ENCODE measurements at regions not wholly inside any gene's neighbourhood (a gene's known extent, or its start where the extent isn't known, plus 50 kb on each side); places are given as distances from the start of the nearest gene placed in this dataset.
"Not testable (repeated sequence)": the region's sequence is repeated elsewhere in the genome, so short reads cannot be mapped to it uniquely, and the experiment has no call there.

DNA sequence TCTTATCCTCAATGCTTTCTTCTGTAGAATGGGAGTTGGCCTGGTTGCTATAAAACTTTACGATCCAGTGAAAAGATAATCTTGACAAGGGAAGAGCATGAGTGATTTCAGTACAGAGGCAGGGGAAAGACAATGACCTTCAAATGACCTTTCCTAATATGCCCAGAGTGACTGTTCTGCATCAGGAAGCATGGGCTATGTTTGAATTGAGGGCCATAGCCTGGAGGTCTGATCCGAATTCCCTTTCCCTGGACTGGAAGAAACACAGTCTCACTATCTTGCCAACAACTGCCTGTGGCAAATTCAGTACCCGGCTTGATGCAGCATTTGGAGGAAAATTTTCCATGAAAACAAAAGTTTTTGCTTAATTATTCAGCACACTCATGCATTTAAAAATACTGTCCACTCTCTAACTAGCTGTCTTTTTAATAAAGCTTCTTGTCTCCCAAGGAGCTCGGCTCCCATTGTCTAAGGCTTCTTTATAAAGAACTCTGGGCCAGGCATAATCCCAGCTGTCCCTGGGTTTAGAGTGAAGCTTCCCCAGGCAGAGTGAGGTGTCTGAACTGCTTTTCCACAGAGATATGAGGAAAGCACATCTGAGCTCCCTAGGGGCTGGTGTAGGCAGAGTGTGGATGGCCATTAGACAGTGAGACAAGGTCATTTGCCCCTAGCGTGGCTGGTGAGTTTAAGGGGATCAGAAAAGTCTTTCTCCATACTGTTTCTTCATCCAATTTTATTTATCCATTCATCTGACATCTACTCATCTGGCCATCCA, 132.7 kb upstream of the CADM1 start:
- Histone ChIP-seq H3K4me1 (no peaks in the 10 kb centered on the region), H3K27me3 (replicated peaks; ENCODE audit: control insufficient read depth, insufficient read depth, low read length) (peaks cover 2% of the 10 kb centered on the region), H3K4me3 (ENCODE audit: low read depth, low read length) (no peak overlapping the region), H3K36me3 (ENCODE audit: control insufficient read depth, insufficient read depth, low read length) (no peaks in the 10 kb centered on the region), H3K9me3 (no peaks in the 10 kb centered on the region)
- DNase-seq: no peak
- no TSS peak for BruUV-seq (replicated peaks)
- H3K27ac Mint-ChIP-seq (ENCODE audit: unreplicated experiment): no peak overlapping the region
- no peak overlapping the region for H3K4me3 Mint-ChIP-seq (ENCODE audit: unreplicated experiment)
- no peaks in the 10 kb centered on the region for H3K36me3 Mint-ChIP-seq (ENCODE audit: insufficient read depth, unreplicated experiment)
- peaks cover 25% of the 10 kb centered on the region for H3K27me3 Mint-ChIP-seq (ENCODE audit: insufficient read depth, unreplicated experiment)
- peaks cover 7% of the 10 kb centered on the region for H3K4me1 Mint-ChIP-seq (ENCODE audit: low read depth, unreplicated experiment)
- ChIA-PET CTCF (interaction anchor here (0.8 kb wide), 1 partner anchor 55 kb away, joined by 3 read pairs; no protein-coding TSS in a partner anchor), POLR2A (no interaction called here)
- peaks cover 16% of the 10 kb centered on the region for H3K9me3 Mint-ChIP-seq (ENCODE audit: unreplicated experiment)
- intact Hi-C loops (cut with micrococcal nuclease; ENCODE audit: unreplicated experiment): no loop called here
- TF ChIP-seq, protein P1, sequence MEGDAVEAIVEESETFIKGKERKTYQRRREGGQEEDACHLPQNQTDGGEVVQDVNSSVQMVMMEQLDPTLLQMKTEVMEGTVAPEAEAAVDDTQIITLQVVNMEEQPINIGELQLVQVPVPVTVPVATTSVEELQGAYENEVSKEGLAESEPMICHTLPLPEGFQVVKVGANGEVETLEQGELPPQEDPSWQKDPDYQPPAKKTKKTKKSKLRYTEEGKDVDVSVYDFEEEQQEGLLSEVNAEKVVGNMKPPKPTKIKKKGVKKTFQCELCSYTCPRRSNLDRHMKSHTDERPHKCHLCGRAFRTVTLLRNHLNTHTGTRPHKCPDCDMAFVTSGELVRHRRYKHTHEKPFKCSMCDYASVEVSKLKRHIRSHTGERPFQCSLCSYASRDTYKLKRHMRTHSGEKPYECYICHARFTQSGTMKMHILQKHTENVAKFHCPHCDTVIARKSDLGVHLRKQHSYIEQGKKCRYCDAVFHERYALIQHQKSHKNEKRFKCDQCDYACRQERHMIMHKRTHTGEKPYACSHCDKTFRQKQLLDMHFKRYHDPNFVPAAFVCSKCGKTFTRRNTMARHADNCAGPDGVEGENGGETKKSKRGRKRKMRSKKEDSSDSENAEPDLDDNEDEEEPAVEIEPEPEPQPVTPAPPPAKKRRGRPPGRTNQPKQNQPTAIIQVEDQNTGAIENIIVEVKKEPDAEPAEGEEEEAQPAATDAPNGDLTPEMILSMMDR (IDR thresholded peaks at IDR 0.05; ENCODE audit: insufficient read depth in 1 of 2, low read depth in 1 of 2, low read length in 1 of 2, severe bottlenecking in 1 of 2, unreplicated experiment in 1 of 2): no peak

- H3K4me3 ChIP-seq (ENCODE audit: low read depth, low read length); H3K36me3 Mint-ChIP-seq (ENCODE audit: insufficient read depth, unreplicated experiment); H3K27me3 Mint-ChIP-seq (ENCODE audit: insufficient read depth, unreplicated experiment); CTCF ChIA-PET; POLR2A ChIA-PET; H3K36me3 ChIP-seq (ENCODE audit: control insufficient read depth, insufficient read depth, low read length); H3K9me3 Mint-ChIP-seq (ENCODE audit: unreplicated experiment); H3K4me1 Mint-ChIP-seq (ENCODE audit: low read depth, unreplicated experiment); H3K4me1 ChIP-seq; BruUV-seq (replicated peaks); DNase-seq; H3K4me3 Mint-ChIP-seq (ENCODE audit: unreplicated experiment); H3K27ac Mint-ChIP-seq (ENCODE audit: unreplicated experiment); H3K27me3 ChIP-seq (replicated peaks; ENCODE audit: control insufficient read depth, insufficient read depth, low read length); intact Hi-C loops (cut with micrococcal nuclease; ENCODE audit: unreplicated experiment); H3K9me3 ChIP-seq: not testable (repeated sequence)
These were observed 129.8 kb upstream of the CADM1 start for GRCh38 chr11:115633977-115634376.

DNA sequence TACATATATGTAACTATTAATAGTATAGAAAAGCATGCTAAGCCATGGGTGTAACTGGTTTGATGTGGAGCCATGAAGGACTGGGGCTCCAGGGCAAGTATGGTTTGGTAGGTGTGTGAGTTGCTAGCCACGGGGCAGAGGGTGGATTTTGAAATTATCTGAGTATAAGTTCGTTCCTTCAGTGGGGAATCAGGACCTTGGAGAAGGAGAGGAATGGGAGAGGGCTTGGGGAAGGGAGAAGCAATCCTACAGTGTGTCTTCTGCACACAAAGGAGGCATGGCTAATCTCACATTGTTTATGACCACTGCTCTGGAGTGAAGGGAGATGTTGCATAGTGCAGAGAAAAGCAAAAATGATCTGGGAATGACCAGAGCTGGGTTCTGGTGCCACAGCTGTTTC, 127.8 kb upstream of the CADM1 start:
- H3K9me3 ChIP-seq: no peaks in the 10 kb centered on the region
- ChIA-PET CTCF (interaction anchor here (0.6 kb wide), 1 partner anchor 50 kb away, joined by 5 read pairs; no protein-coding TSS in a partner anchor), POLR2A (no interaction called here)
- H3K27ac Mint-ChIP-seq (ENCODE audit: unreplicated experiment): no peak overlapping the region
- DNase-seq: no peak
- BruUV-seq (replicated peaks): no TSS peak
- H3K9me3 Mint-ChIP-seq (ENCODE audit: unreplicated experiment): no peaks in the 10 kb centered on the region
- TF ChIP-seq, protein P1 (IDR thresholded peaks at IDR 0.05; ENCODE audit: insufficient read depth in 1 of 2, low read depth in 1 of 2, low read length in 1 of 2, severe bottlenecking in 1 of 2, unreplicated experiment in 1 of 2): no peak
- H3K4me3 Mint-ChIP-seq (ENCODE audit: unreplicated experiment): no peak overlapping the region
- H3K36me3 ChIP-seq (ENCODE audit: control insufficient read depth, insufficient read depth, low read length): no peaks in the 10 kb centered on the region
- H3K4me1 Mint-ChIP-seq (ENCODE audit: low read depth, unreplicated experiment): peaks cover 9% of the 10 kb centered on the region
- no peaks in the 10 kb centered on the region for H3K4me1 ChIP-seq
- peaks cover 3% of the 10 kb centered on the region for H3K27me3 Mint-ChIP-seq (ENCODE audit: insufficient read depth, unreplicated experiment)
- intact Hi-C loops (cut with micrococcal nuclease; ENCODE audit: unreplicated experiment): no loop called here
- peaks cover 4% of the 10 kb centered on the region for H3K36me3 Mint-ChIP-seq (ENCODE audit: insufficient read depth, unreplicated experiment)
- H3K4me3 ChIP-seq (ENCODE audit: low read depth, low read length): no peak overlapping the region
- no peaks in the 10 kb centered on the region for H3K27me3 ChIP-seq (replicated peaks; ENCODE audit: control insufficient read depth, insufficient read depth, low read length)

All from Caco-2 (cell line).